GM12878 (cell line): ENCODE measurements at regions not wholly inside any gene's neighbourhood (a gene's known extent, or its start where the extent isn't known, plus 50 kb on each side); places are given as distances from the start of the nearest gene placed in this dataset.

Source experiments
- ATAC-seq: fragments of 200-7000 bp; cut with Tn5 transposase; 3 replicates; pipeline ENCODE4 v1.9.1; 2020; ENCODE audit warnings: mild to moderate bottlenecking, moderate library complexity
- BruUV-seq: library from RNA; stranded (reverse); fragments of 400-500 nt; replicated peaks from 2 replicates; lab custom pipeline; 2021; lab: Mats Ljungman, UMichigan
- CTCF ChIA-PET: fragments of 300-600 bp; sonication (Branson Sonifier 250); formaldehyde crosslinking; extraction: SDS; loops from one replicate; lab custom pipeline; 2021; ENCODE audit warnings: inconsistent platforms; lab: Yijun Ruan, JAX
- POLR2A ChIA-PET: fragments of 350-600 bp; formaldehyde crosslinking; extraction: SDS; loops from one replicate; lab custom pipeline; 2021; ENCODE audit warnings: inconsistent platforms; lab: Charles Lee
- RAD21 ChIA-PET: fragments of 300-600 bp; sonication (Branson Sonifier 250); formaldehyde crosslinking; loops from one replicate; lab custom pipeline; 2023; ENCODE audit warnings: antibody characterized with exemption; ENCODE audit not compliant: unreplicated experiment; lab: Charles Lee
- SMC1A ChIA-PET: fragments of 300-600 bp; sonication (Branson Sonifier 250); formaldehyde crosslinking; loops from one replicate; lab custom pipeline; 2023; ENCODE audit not compliant: unreplicated experiment, uncharacterized antibody; lab: Charles Lee
- DNase-seq: peaks from one replicate; pipeline ENCODE4 v3.0.0-alpha.2; 2011; ENCODE audit warnings: low read depth, low spot score
- FAIRE-seq: peaks from 3 replicates; lab custom pipeline; 2011; peaks lifted over from hg19 to GRCh38; lab: Jason Lieb, UNC
- H2AFZ ChIP-seq: 2 replicates; pipeline ENCODE4 v1.6.0; 2011; ENCODE audit warnings: low read depth, low read length, control low read depth; ENCODE audit not compliant: control insufficient read depth
- H3K27ac ChIP-seq: 2 replicates; pipeline ENCODE4 v1.5.1; 2011; ENCODE audit warnings: control low read depth; ENCODE audit not compliant: control insufficient read depth, insufficient read depth
- H3K27me3 ChIP-seq, 2 experiments: replicated peaks in 1 of 2; 2 replicates each; pipeline versions ENCODE4 v1.6.0 to v1.6.1; 2011; ENCODE audit warnings: low read length in 1 of 2; ENCODE audit not compliant: control insufficient read depth in 2 of 2, insufficient read depth in 2 of 2
- H3K36me3 ChIP-seq, 2 experiments: 2 replicates each; pipeline ENCODE4 v1.5.1; 2011; ENCODE audit warnings: low read length in 1 of 2; ENCODE audit not compliant: control insufficient read depth in 2 of 2, insufficient read depth in 2 of 2
- H3K4me1 ChIP-seq: 2 replicates; pipeline ENCODE4 v1.6.1; 2011; ENCODE audit warnings: mild to moderate bottlenecking, low read length, moderate library complexity, mixed read lengths; ENCODE audit not compliant: control insufficient read depth, insufficient read depth
- H3K4me2 ChIP-seq: 2 replicates; pipeline ENCODE4 v1.6.0; 2011; ENCODE audit warnings: control low read depth; ENCODE audit not compliant: control insufficient read depth, insufficient read depth
- H3K4me3 ChIP-seq: fragments of 200-600 bp; sonication (generic); 2 replicates; pipeline ENCODE4 v1.5.1; 2016
- H3K79me2 ChIP-seq: 2 replicates; pipeline ENCODE4 v1.6.0; 2011; ENCODE audit warnings: low read length; ENCODE audit not compliant: control insufficient read depth, insufficient read depth
- H3K9ac ChIP-seq: 2 replicates; pipeline ENCODE4 v1.8.0; 2011; ENCODE audit warnings: low read length, control low read depth, mixed read lengths; ENCODE audit not compliant: control insufficient read depth, insufficient read depth
- H3K9me3 ChIP-seq: replicated peaks from 3 replicates; pipeline ENCODE4 v1.5.1; 2011; ENCODE audit warnings: mild to moderate bottlenecking, low read length; ENCODE audit not compliant: control insufficient read depth, insufficient read depth
- H4K20me1 ChIP-seq: 2 replicates; pipeline ENCODE4 v1.6.0; 2011; ENCODE audit not compliant: control insufficient read depth, insufficient read depth
- ATF7 ChIP-seq: fragments of 450-650 bp; IDR thresholded peaks from 2 replicates; pipeline ENCODE4 v1.6.1; 2016; ENCODE audit warnings: low read depth, mild to moderate bottlenecking
- ETV6 ChIP-seq, 2 experiments: fragments of 450-650 bp in 1 of 2; IDR thresholded peaks in 1 of 2; conservative IDR thresholded peaks in 1 of 2; 2 replicates each; pipeline ENCODE4 v1.6.1; 2014; ENCODE audit warnings: antibody characterized with exemption in 1 of 2, borderline replicate concordance in 1 of 2, low read depth in 1 of 2, mild to moderate bottlenecking in 1 of 2, moderate library complexity in 1 of 2
- HSF1 ChIP-seq: fragments of 150-350 bp; IDR thresholded peaks from 2 replicates; pipeline ENCODE4 v1.6.1; 2014; ENCODE audit warnings: mild to moderate bottlenecking, low read depth, low read length
- MEF2B ChIP-seq: fragments of 450-650 bp; IDR thresholded peaks from 2 replicates; pipeline ENCODE4 v1.6.1; 2018; ENCODE audit warnings: mild to moderate bottlenecking, moderate library complexity; ENCODE audit not compliant: partially characterized antibody, poor library complexity, severe bottlenecking
- PML ChIP-seq: IDR thresholded peaks from 2 replicates; pipeline ENCODE4 v1.6.1; 2012; ENCODE audit warnings: low read length, inconsistent platforms
- POU2F2 ChIP-seq: IDR thresholded peaks from 3 replicates; pipeline ENCODE4 v1.6.1; 2011; ENCODE audit warnings: low read depth, mild to moderate bottlenecking, low read length, borderline replicate concordance
- RCOR1 ChIP-seq: conservative IDR thresholded peaks from 2 replicates; pipeline ENCODE4 v1.6.1; 2012; ENCODE audit warnings: low read depth, low read length, improper control_type of control experiment
- RUNX3 ChIP-seq: IDR thresholded peaks from 2 replicates; pipeline ENCODE4 v1.6.1; 2012; ENCODE audit warnings: low read length, inconsistent platforms
- SMC3 ChIP-seq: IDR thresholded peaks from 2 replicates; pipeline ENCODE4 v1.6.1; 2011; ENCODE audit warnings: low read length, improper control_type of control experiment, borderline replicate concordance
- TAF1 ChIP-seq: IDR thresholded peaks from 2 replicates; pipeline ENCODE4 v1.6.1; 2011; ENCODE audit warnings: mild to moderate bottlenecking, low read depth, low read length, borderline replicate concordance
- WRNIP1 ChIP-seq: IDR thresholded peaks from 2 replicates; pipeline ENCODE4 v1.6.1; 2011; ENCODE audit warnings: low read depth, low read length, improper control_type of control experiment, borderline replicate concordance
- ZNF384 ChIP-seq: IDR thresholded peaks from 2 replicates; pipeline ENCODE4 v1.6.1; 2012; ENCODE audit warnings: low read depth, mild to moderate bottlenecking, low read length, improper control_type of control experiment, borderline replicate concordance
- ZZZ3 ChIP-seq: IDR thresholded peaks from 2 replicates; pipeline ENCODE4 v1.6.1; 2011; ENCODE audit warnings: low read depth; ENCODE audit not compliant: control insufficient read depth, insufficient read length
- WGBS: methylation state at CpG from one replicate; pipeline ENCODE4 v1.1.6; 2016; ENCODE audit warnings: low lambda C conversion rate; ENCODE audit not compliant: insufficient replicate concordance, insufficient coverage; ENCODE audit errors: missing lambda C conversion rate; 5-methylcytosine and 5-hydroxymethylcytosine counted together
- in situ Hi-C: fragments of 300-500 bp; cut with MboI; formaldehyde crosslinking; loops from 9 replicates; pipeline ENCODE4 v1.14.3; 2018; ENCODE audit warnings: mixed read lengths
- intact Hi-C: fragments of 100-400 bp; cut with micrococcal nuclease; formaldehyde crosslinking; loops from one replicate; pipeline ENCODE4 v1.14.2; 2022; ENCODE audit not compliant: unreplicated experiment

DNA sequence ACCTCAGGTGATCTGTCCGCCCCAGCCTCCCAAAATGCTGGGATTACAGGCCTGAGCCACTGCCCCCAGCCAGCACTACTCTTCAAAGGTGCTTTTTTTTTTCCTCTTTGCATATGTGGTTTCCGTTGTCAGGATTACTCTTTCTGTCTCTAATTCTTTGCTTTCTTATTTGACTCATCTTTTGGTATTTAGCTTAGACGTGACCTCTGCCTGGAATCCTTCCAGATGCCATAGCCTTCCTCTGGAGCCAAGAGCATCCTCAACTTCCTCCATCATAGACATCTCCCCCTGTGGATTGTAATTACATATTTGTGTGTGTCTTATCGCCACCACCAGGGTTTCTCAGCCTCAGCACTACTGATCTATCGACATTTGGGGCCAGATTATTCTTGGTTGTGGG, 84.4 kb upstream of the XYLT1 start:
- 19% methylated on average over 5 of the region's 5 CpGs for WGBS
- Histone ChIP-seq H2AFZ (no peak overlapping the region), H3K9ac (no peak overlapping the region), H3K4me1 (peaks cover 7% of the 10 kb centered on the region; the same call in 1 of the 2 replicates), H3K27me3 (no peaks in the 10 kb centered on the region; a peak in 2 of 4 replicates), H4K20me1 (no peaks in the 10 kb centered on the region), H3K9me3 (no peaks in the 10 kb centered on the region), H3K4me2 (no peak overlapping the region), H3K36me3 (no peaks in the 10 kb centered on the region), H3K4me3 (no peak overlapping the region), H3K27ac (no peak overlapping the region), H3K79me2 (no peaks in the 10 kb centered on the region)
- ATAC-seq = no peak
- ChIA-PET SMC1A (interaction anchor here (0.7 to 2.0 kb wide), 2 partner anchors 24 to 278 kb away, joined by 3 to 5 read pairs; no protein-coding TSS in a partner anchor), POLR2A (no interaction called here), CTCF (interaction anchor here (3.2 kb wide), 1 partner anchor 22 kb away, joined by 33 read pairs; no protein-coding TSS in a partner anchor), RAD21 (no interaction called here)
- DNase-seq = no peak
- intact Hi-C loops (loop anchor here (10.0 kb wide), 1 partner anchor 60 kb away; no protein-coding TSS in a partner anchor), in situ Hi-C loops (loop anchor here (25.0 kb wide), 1 partner anchor 1207 kb away; no protein-coding TSS in a partner anchor)
- peak; percentile 27 for FAIRE-seq
- TF ChIP-seq WRNIP1 = no peak
- 0 out of 3 replicates have a peak, but pooled peaks have one; percentile 24 for TF ChIP-seq POU2F2
- peak; percentile 44; the same call in 1 of the 2 replicates for TF ChIP-seq RUNX3
- BruUV-seq = no TSS peak

GRCh38 chr16:17552351-17552750, 81.6 kb upstream of the XYLT1 start:
- Histone ChIP-seq H4K20me1 (no peaks in the 10 kb centered on the region), H3K9ac (no peak overlapping the region), H3K4me2 (no peak overlapping the region), H3K4me3 (no peak overlapping the region), H3K27me3 (no peaks in the 10 kb centered on the region; a peak in 1 of 4 replicates), H2AFZ (no peak overlapping the region), H3K9me3 (no peaks in the 10 kb centered on the region), H3K36me3 (no peaks in the 10 kb centered on the region), H3K4me1 (peaks cover 7% of the 10 kb centered on the region; the same call in 1 of the 2 replicates), H3K27ac (no peak overlapping the region), H3K79me2 (no peaks in the 10 kb centered on the region)
- ATAC-seq (no peak), FAIRE-seq (no peak), DNase-seq (no peak)
- ChIA-PET SMC1A (no interaction called here), CTCF (interaction anchor here (1.1 kb wide), 1 partner anchor 291 kb away, joined by 4 read pairs; no protein-coding TSS in a partner anchor), RAD21 (no interaction called here), POLR2A (no interaction called here)
- in situ Hi-C loops = loop anchor here (25.0 kb wide), 1 partner anchor 1210 kb away; no protein-coding TSS in a partner anchor
- 48% methylated on average over 5 of the region's 5 CpGs for WGBS
- BruUV-seq = no TSS peak
- intact Hi-C loops = loop anchor here (10.0 kb wide), 1 partner anchor 62 kb away; no protein-coding TSS in a partner anchor
- TF ChIP-seq POU2F2 = no peak
- TF ChIP-seq ZZZ3 = no peak
- no peak for TF ChIP-seq ZNF384
- TF ChIP-seq SMC3 = no peak
- TF ChIP-seq PML = no peak
- TF ChIP-seq ETV6 (conservative IDR thresholded peaks at IDR 0.05 in 1 of 2, IDR thresholded peaks at IDR 0.05 in 1 of 2; ENCODE audit: borderline replicate concordance in 1 of 2, low read depth in 1 of 2) = no peak
- no peak for TF ChIP-seq MEF2B
- TF ChIP-seq RCOR1 = no peak
- TF ChIP-seq ATF7 = no peak
- TF ChIP-seq TAF1 = no peak
- TF ChIP-seq HSF1 = no peak
